ENCODE measurements at regions not wholly inside any gene's neighbourhood (a gene's known extent, or its start where the extent isn't known, plus 50 kb on each side); places are given as distances from the start of the nearest gene placed in this dataset.

DNA sequence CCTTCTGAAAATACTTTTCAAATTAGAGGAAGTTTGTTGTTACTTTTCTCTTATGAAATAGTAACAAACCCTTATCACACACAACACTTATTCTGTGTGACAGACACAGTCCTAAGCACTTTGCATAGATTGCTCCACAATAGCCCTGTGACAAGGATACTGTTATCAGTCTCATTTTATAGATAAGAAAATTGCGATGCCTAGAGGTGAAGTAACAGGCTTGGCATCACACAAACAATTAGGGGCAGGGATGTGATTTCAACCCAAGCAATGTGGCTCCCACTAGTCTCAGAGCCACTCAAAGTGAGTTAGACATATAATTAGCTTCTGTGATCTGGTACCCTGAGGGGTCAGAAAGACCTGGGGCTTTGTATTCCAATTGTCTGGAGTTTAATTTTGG is 339.9 kb downstream of the FBXO8 start:
- TF ChIP-seq, protein P1, sequence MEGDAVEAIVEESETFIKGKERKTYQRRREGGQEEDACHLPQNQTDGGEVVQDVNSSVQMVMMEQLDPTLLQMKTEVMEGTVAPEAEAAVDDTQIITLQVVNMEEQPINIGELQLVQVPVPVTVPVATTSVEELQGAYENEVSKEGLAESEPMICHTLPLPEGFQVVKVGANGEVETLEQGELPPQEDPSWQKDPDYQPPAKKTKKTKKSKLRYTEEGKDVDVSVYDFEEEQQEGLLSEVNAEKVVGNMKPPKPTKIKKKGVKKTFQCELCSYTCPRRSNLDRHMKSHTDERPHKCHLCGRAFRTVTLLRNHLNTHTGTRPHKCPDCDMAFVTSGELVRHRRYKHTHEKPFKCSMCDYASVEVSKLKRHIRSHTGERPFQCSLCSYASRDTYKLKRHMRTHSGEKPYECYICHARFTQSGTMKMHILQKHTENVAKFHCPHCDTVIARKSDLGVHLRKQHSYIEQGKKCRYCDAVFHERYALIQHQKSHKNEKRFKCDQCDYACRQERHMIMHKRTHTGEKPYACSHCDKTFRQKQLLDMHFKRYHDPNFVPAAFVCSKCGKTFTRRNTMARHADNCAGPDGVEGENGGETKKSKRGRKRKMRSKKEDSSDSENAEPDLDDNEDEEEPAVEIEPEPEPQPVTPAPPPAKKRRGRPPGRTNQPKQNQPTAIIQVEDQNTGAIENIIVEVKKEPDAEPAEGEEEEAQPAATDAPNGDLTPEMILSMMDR (IDR thresholded peaks at IDR 0.05): no peak
- TF ChIP-seq POLR2A (IDR thresholded peaks at IDR 0.05): no peak

Data from transverse colon (tissue), 3 donors.